Astrocyte (in vitro differentiated cells and primary cell): ENCODE measurements at regions not wholly inside any gene's neighbourhood (a gene's known extent, or its start where the extent isn't known, plus 50 kb on each side); places are given as distances from the start of the nearest gene placed in this dataset.
"Not testable (repeated sequence)": the region's sequence is repeated elsewhere in the genome, so short reads cannot be mapped to it uniquely, and the experiment has no call there.

Source experiments
- EZH2 ChIP-seq: IDR thresholded peaks from 2 replicates; pipeline ENCODE4 v1.6.1; 2012; ENCODE audit warnings: mild to moderate bottlenecking, low read length, inconsistent platforms; ENCODE audit not compliant: insufficient read depth
- TF ChIP-seq, protein P1 (sequence below): IDR thresholded peaks from 2 replicates; pipeline ENCODE4 v1.5.1; 2011; ENCODE audit warnings: low read depth, mild to moderate bottlenecking, inconsistent platforms, low read length, moderate library complexity; ENCODE audit not compliant: insufficient read depth

DNA sequence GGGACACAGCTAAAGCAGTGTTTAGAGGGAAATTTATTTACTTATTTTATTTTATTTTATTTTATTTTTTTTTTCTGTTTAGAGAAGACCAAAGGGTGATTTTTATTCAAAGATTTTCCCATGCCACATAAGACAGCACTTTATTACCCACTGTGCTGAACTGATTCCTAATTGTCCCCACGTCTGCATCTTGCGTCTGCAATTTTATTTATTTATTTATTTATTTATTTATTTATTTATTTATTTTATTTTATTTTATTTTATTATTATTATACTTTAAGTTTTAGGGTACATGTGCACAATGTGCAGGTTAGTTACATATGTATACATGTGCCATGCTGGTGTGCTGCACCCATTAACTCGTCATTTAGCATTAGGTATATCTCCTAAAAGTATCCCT, 269.7 kb upstream of the PKP2 start:
- TF ChIP-seq, protein P1, sequence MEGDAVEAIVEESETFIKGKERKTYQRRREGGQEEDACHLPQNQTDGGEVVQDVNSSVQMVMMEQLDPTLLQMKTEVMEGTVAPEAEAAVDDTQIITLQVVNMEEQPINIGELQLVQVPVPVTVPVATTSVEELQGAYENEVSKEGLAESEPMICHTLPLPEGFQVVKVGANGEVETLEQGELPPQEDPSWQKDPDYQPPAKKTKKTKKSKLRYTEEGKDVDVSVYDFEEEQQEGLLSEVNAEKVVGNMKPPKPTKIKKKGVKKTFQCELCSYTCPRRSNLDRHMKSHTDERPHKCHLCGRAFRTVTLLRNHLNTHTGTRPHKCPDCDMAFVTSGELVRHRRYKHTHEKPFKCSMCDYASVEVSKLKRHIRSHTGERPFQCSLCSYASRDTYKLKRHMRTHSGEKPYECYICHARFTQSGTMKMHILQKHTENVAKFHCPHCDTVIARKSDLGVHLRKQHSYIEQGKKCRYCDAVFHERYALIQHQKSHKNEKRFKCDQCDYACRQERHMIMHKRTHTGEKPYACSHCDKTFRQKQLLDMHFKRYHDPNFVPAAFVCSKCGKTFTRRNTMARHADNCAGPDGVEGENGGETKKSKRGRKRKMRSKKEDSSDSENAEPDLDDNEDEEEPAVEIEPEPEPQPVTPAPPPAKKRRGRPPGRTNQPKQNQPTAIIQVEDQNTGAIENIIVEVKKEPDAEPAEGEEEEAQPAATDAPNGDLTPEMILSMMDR, result not testable (repeated sequence)
- not testable (repeated sequence) for TF ChIP-seq EZH2
